HepG2 (cell line): ENCODE measurements at regions not wholly inside any gene's neighbourhood (a gene's known extent, or its start where the extent isn't known, plus 50 kb on each side); places are given as distances from the start of the nearest gene placed in this dataset.

Experiments
- CREM ChIP-seq, 2 experiments: sonication (generic) in 1 of 2; formaldehyde crosslinking in 1 of 2; IDR thresholded peaks; 2 replicates each; pipeline versions ENCODE4 v1.4.0 to v1.6.1; 2016 to 2020; ENCODE audit warnings: antibody characterized with exemption in 1 of 2, mild to moderate bottlenecking in 1 of 2, missing genetic modification reagents in 1 of 2
- IRF2 ChIP-seq: IDR thresholded peaks from 2 replicates; pipeline ENCODE4 v1.6.1; 2018; ENCODE audit warnings: missing genetic modification reagents, missing compliant biosample characterization
- KLF16 ChIP-seq, 2 experiments: sonication (generic) in 1 of 2; formaldehyde crosslinking in 1 of 2; IDR thresholded peaks; 2 replicates each; pipeline versions ENCODE4 v1.6.1 to v1.8.0; 2016 to 2023; ENCODE audit warnings: missing genetic modification reagents in 2 of 2, missing compliant biosample characterization in 1 of 2
- TF ChIP-seq, protein P1 (sequence below): sonication (generic); formaldehyde crosslinking; IDR thresholded peaks from 2 replicates; pipeline ENCODE4 v1.5.0; 2020; ENCODE audit warnings: missing genetic modification reagents
- TF ChIP-seq, protein P2 (sequence below): sonication (generic); formaldehyde crosslinking; conservative IDR thresholded peaks from 2 replicates; pipeline ENCODE4 v1.8.1; 2023; ENCODE audit warnings: missing genetic modification reagents

DNA sequence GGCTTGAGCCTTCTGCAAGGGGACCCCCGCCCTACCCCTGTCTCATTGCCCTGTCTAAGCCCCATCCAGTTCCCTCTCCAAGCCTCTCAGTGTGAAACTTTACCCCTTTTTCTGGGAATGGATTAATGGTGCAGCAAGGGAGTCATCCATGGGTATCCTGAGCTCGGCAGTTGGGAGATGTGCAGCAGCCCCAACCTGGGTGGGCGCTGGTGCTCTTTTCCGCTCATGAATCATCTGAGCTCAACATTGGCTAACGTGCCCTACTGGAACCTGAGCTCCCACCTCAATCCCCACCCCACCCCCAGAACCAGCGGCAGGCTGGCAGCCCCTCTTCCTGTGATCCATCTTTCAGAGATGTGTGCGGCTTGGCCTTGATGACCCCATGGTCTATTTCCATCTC lies 130.3 kb upstream of the MSX1 start:
- TF ChIP-seq, protein P1, sequence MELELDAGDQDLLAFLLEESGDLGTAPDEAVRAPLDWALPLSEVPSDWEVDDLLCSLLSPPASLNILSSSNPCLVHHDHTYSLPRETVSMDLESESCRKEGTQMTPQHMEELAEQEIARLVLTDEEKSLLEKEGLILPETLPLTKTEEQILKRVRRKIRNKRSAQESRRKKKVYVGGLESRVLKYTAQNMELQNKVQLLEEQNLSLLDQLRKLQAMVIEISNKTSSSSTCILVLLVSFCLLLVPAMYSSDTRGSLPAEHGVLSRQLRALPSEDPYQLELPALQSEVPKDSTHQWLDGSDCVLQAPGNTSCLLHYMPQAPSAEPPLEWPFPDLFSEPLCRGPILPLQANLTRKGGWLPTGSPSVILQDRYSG (CRISPR knock-in tag), result no peak
- TF ChIP-seq IRF2, result no peak
- TF ChIP-seq, protein P2, sequence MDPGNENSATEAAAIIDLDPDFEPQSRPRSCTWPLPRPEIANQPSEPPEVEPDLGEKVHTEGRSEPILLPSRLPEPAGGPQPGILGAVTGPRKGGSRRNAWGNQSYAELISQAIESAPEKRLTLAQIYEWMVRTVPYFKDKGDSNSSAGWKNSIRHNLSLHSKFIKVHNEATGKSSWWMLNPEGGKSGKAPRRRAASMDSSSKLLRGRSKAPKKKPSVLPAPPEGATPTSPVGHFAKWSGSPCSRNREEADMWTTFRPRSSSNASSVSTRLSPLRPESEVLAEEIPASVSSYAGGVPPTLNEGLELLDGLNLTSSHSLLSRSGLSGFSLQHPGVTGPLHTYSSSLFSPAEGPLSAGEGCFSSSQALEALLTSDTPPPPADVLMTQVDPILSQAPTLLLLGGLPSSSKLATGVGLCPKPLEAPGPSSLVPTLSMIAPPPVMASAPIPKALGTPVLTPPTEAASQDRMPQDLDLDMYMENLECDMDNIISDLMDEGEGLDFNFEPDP (CRISPR knock-in tag), result no peak
- TF ChIP-seq KLF16 (CRISPR knock-in tag; IDR thresholded peaks at IDR 0.05), result no peak
- no peak for TF ChIP-seq CREM (IDR thresholded peaks at IDR 0.05)
- no peak for TF ChIP-seq CREM (CRISPR knock-in tag; IDR thresholded peaks at IDR 0.05)
